H1 (cell line): ENCODE measurements at regions not wholly inside any gene's neighbourhood (a gene's known extent, or its start where the extent isn't known, plus 50 kb on each side); places are given as distances from the start of the nearest gene placed in this dataset.

Experiments
- CTCF ChIA-PET: fragments of 300-600 bp; sonication (Branson Sonifier 250); formaldehyde crosslinking; loops from one replicate; lab custom pipeline; 2021; ENCODE audit not compliant: partially characterized antibody; lab: Charles Lee
- POLR2A ChIA-PET: fragments of 300-600 bp; sonication (Branson Sonifier 250); formaldehyde crosslinking; loops from one replicate; lab custom pipeline; 2021; ENCODE audit warnings: inconsistent platforms; ENCODE audit not compliant: partially characterized antibody; lab: Charles Lee
- DNase-seq, 2 experiments: peaks; one replicate each; pipeline versions ENCODE4 v3.0.0 to v3.0.0-alpha.2; 2010 to 2022; ENCODE audit warnings: low spot score in 2 of 2, low read depth in 1 of 2, mixed read lengths in 1 of 2
- FAIRE-seq: peaks from 2 replicates; lab custom pipeline; 2011; peaks lifted over from hg19 to GRCh38; lab: Jason Lieb, UNC
- H2AFZ ChIP-seq: 2 replicates; pipeline ENCODE4 v1.8.1; 2012; ENCODE audit warnings: low read length, inconsistent platforms
- H2AK5ac ChIP-seq: 2 replicates; pipeline ENCODE4 v1.6.1; 2013; ENCODE audit warnings: low read depth, low read length
- H2BK120ac ChIP-seq: replicated peaks from 2 replicates; pipeline ENCODE3; 2013; ENCODE audit warnings: low read depth, low read length, inconsistent platforms
- H2BK12ac ChIP-seq: 2 replicates; pipeline ENCODE4 v1.6.1; 2013; ENCODE audit warnings: low read depth, low read length
- H2BK15ac ChIP-seq: 2 replicates; pipeline ENCODE4 v1.6.1; 2013; ENCODE audit warnings: low read length
- H2BK20ac ChIP-seq: 2 replicates; pipeline ENCODE4 v1.6.1; 2013; ENCODE audit warnings: low read length
- H2BK5ac ChIP-seq: 2 replicates; pipeline ENCODE4 v1.6.1; 2013; ENCODE audit warnings: low read depth, low read length
- H3K14ac ChIP-seq: 2 replicates; pipeline ENCODE4 v1.6.1; 2013; ENCODE audit warnings: inconsistent platforms; ENCODE audit not compliant: insufficient read length
- H3K18ac ChIP-seq: 2 replicates; pipeline ENCODE4 v1.6.1; 2013; ENCODE audit warnings: low read length; ENCODE audit errors: extremely low read depth
- H3K23ac ChIP-seq: 2 replicates; pipeline ENCODE4 v1.6.1; 2013; ENCODE audit warnings: inconsistent platforms; ENCODE audit not compliant: insufficient read length
- H3K23me2 ChIP-seq: 2 replicates; pipeline ENCODE4 v1.6.1; 2013; ENCODE audit warnings: low read depth, low read length
- H3K27ac ChIP-seq: 2 replicates; pipeline ENCODE4 v1.6.1; 2011; ENCODE audit warnings: low read depth, low read length, inconsistent platforms
- H3K27me3 ChIP-seq, 4 experiments: replicated peaks in 1 of 4; 1 replicate in 1 of 4; 2 replicates in 3 of 4; pipeline versions ENCODE4 v1.6.1 to v1.8.1; 2011 to 2013; ENCODE audit warnings: low read length in 3 of 4, mild to moderate bottlenecking in 3 of 4, inconsistent platforms in 2 of 4, mixed read lengths in 2 of 4, moderate library complexity in 1 of 4; ENCODE audit not compliant: control insufficient read depth in 3 of 4, insufficient read depth in 3 of 4; ENCODE audit errors: extremely low read depth in 1 of 4
- H3K36me3 ChIP-seq, 4 experiments: 2 replicates each; pipeline versions ENCODE4 v1.6.1 to v1.8.1; 2011 to 2013; ENCODE audit warnings: mild to moderate bottlenecking in 4 of 4, low read length in 3 of 4, moderate library complexity in 2 of 4, control low read depth in 1 of 4, inconsistent platforms in 1 of 4; ENCODE audit not compliant: insufficient read depth in 4 of 4, control insufficient read depth in 2 of 4
- H3K4ac ChIP-seq: replicated peaks from 2 replicates; pipeline ENCODE3; 2013; ENCODE audit warnings: low read length, low read depth, mixed read lengths, inconsistent platforms; ENCODE audit not compliant: insufficient read length
- H3K4me1 ChIP-seq, 4 experiments: replicated peaks in 1 of 4; 1 replicate in 1 of 4; 2 replicates in 3 of 4; pipeline versions ENCODE4 v1.6.1 to v1.8.1; 2011 to 2013; ENCODE audit warnings: low read length in 3 of 4, inconsistent platforms in 2 of 4, mixed read lengths in 1 of 4; ENCODE audit not compliant: insufficient read depth in 4 of 4, control insufficient read depth in 3 of 4
- H3K4me2 ChIP-seq, 2 experiments: 2 replicates each; pipeline versions ENCODE4 v1.6.1 to v1.8.1; 2011 to 2013; ENCODE audit warnings: low read depth in 2 of 2, low read length in 2 of 2, control low read depth in 1 of 2, inconsistent platforms in 1 of 2, mild to moderate bottlenecking in 1 of 2; ENCODE audit not compliant: insufficient read depth in 1 of 2
- H3K4me3 ChIP-seq, 4 experiments: fragments of 200-600, 300-600 bp in 1 of 4; sonication (generic), shearing (Covaris generic), sonication (Bioruptor Twin) in 1 of 4; 2 replicates each; pipeline versions ENCODE4 v1.5.1 to v1.8.1; 2011 to 2016; ENCODE audit warnings: low read length in 4 of 4, low read depth in 3 of 4, control low read depth in 2 of 4, inconsistent platforms in 2 of 4, mild to moderate bottlenecking in 2 of 4, mixed read lengths in 1 of 4, moderate library complexity in 1 of 4; ENCODE audit not compliant: insufficient read depth in 2 of 4; ENCODE audit errors: extremely low read depth in 1 of 4
- H3K56ac ChIP-seq: replicated peaks from 2 replicates; pipeline ENCODE3; 2013; ENCODE audit warnings: low read depth, mild to moderate bottlenecking, mixed read lengths, low read length, inconsistent platforms; ENCODE audit not compliant: insufficient read length
- H3K79me1 ChIP-seq: 2 replicates; pipeline ENCODE4 v1.6.1; 2013; ENCODE audit warnings: low read depth, low read length, control low read depth
- H3K79me2 ChIP-seq, 2 experiments: 2 replicates each; pipeline versions ENCODE4 v1.6.1 to v1.8.1; 2012 to 2013; ENCODE audit warnings: low read length in 2 of 2, mild to moderate bottlenecking in 2 of 2, inconsistent platforms in 1 of 2; ENCODE audit not compliant: insufficient read depth in 2 of 2, control insufficient read depth in 1 of 2
- H3K9ac ChIP-seq, 4 experiments: replicated peaks in 1 of 4; 1 replicate in 1 of 4; 2 replicates in 3 of 4; pipeline versions ENCODE4 v1.6.1 to v1.8.1; 2011 to 2013; ENCODE audit warnings: low read depth in 3 of 4, low read length in 3 of 4, control low read depth in 2 of 4, mild to moderate bottlenecking in 2 of 4, moderate library complexity in 2 of 4, inconsistent platforms in 1 of 4; ENCODE audit errors: extremely low read depth in 1 of 4
- H3K9me3 ChIP-seq, 2 experiments: 2 replicates each; pipeline versions ENCODE4 v1.6.1 to v1.8.1; 2012 to 2013; ENCODE audit warnings: mild to moderate bottlenecking in 2 of 2, moderate library complexity in 2 of 2, control low read depth in 1 of 2, inconsistent platforms in 1 of 2, low read depth in 1 of 2, low read length in 1 of 2, mixed read lengths in 1 of 2; ENCODE audit not compliant: insufficient read depth in 2 of 2
- H4K20me1 ChIP-seq, 2 experiments: replicated peaks in 1 of 2; 2 replicates each; pipeline versions ENCODE3 to v1.8.1; 2011 to 2013; ENCODE audit warnings: inconsistent platforms in 2 of 2, low read length in 2 of 2, mild to moderate bottlenecking in 1 of 2; ENCODE audit not compliant: insufficient read depth in 2 of 2, control insufficient read depth in 1 of 2
- H4K5ac ChIP-seq: 2 replicates; pipeline ENCODE4 v1.6.1; 2013; ENCODE audit warnings: low read length, low read depth, mixed read lengths, inconsistent platforms; ENCODE audit not compliant: insufficient read length
- H4K8ac ChIP-seq: 2 replicates; pipeline ENCODE4 v1.8.0; 2013; ENCODE audit warnings: mild to moderate bottlenecking, moderate library complexity, low read length, inconsistent platforms; ENCODE audit not compliant: insufficient read depth; ENCODE audit errors: extremely low read depth
- H4K91ac ChIP-seq: replicated peaks from 2 replicates; pipeline ENCODE3; 2013; ENCODE audit warnings: low read length, mixed read lengths, inconsistent platforms; ENCODE audit not compliant: insufficient read length
- ASH2L ChIP-seq: fragments of 200-600, 300-600 bp; sonication (generic); IDR thresholded peaks from one replicate; pipeline ENCODE4 v1.7.1; 2017; ENCODE audit warnings: low read length
- CREB1 ChIP-seq: IDR thresholded peaks from 2 replicates; pipeline ENCODE4 v1.6.1; 2012; ENCODE audit warnings: inconsistent platforms
- EP300 ChIP-seq, 2 experiments: IDR thresholded peaks; 1 replicate in 1 of 2; 2 replicates in 1 of 2; pipeline ENCODE4 v1.6.1; 2011 to 2012; ENCODE audit warnings: low read depth in 2 of 2, low read length in 2 of 2, mild to moderate bottlenecking in 2 of 2, borderline replicate concordance in 1 of 2, inconsistent platforms in 1 of 2, moderate library complexity in 1 of 2
- KDM1A ChIP-seq: fragments of 200-600, 300-600 bp; sonication (generic); IDR thresholded peaks from 2 replicates; pipeline ENCODE4 v1.7.1; 2016; ENCODE audit warnings: mild to moderate bottlenecking, low read length, borderline replicate concordance
- NANOG ChIP-seq: IDR thresholded peaks from 2 replicates; pipeline ENCODE4 v1.6.1; 2011; ENCODE audit warnings: low read length, low read depth, mild to moderate bottlenecking, inconsistent platforms; ENCODE audit not compliant: insufficient read depth, poor library complexity, severe bottlenecking
- NRF1 ChIP-seq: IDR thresholded peaks from 2 replicates; pipeline ENCODE4 v1.6.1; 2011; ENCODE audit warnings: mild to moderate bottlenecking, low read depth, low read length, improper control_type of control experiment
- SAP30 ChIP-seq: fragments of 300-600 bp; sonication (generic); IDR thresholded peaks from 2 replicates; pipeline ENCODE4 v1.7.1; 2012; ENCODE audit warnings: low read length, moderate library complexity, mild to moderate bottlenecking, inconsistent platforms; ENCODE audit not compliant: insufficient read depth, insufficient replicate concordance
- SP2 ChIP-seq: IDR thresholded peaks from 2 replicates; pipeline ENCODE4 v1.6.1; 2012; ENCODE audit warnings: mild to moderate bottlenecking, low read length, inconsistent platforms
- SUZ12 ChIP-seq: fragments of 200-600 bp; sonication (generic); IDR thresholded peaks from 2 replicates; pipeline ENCODE4 v1.6.1; 2012; ENCODE audit warnings: mild to moderate bottlenecking, inconsistent platforms, low read length, moderate library complexity, mixed read lengths
- WGBS, 2 experiments: shearing (Covaris generic) in 1 of 2; methylation state at CpG; one replicate each; pipeline versions ENCODE4 v1.1.6 to v1.1.7; 2013 to 2015; ENCODE audit warnings: low lambda C conversion rate in 2 of 2, mixed read lengths in 2 of 2, inconsistent platforms in 1 of 2, low coverage in 1 of 2, missing lambda C conversion rate in 1 of 2; ENCODE audit not compliant: insufficient replicate concordance in 2 of 2, insufficient coverage in 1 of 2, insufficient read length in 1 of 2; ENCODE audit errors: extremely low coverage in 1 of 2, missing lambda C conversion rate in 1 of 2; 5-methylcytosine and 5-hydroxymethylcytosine counted together
- TF ChIP-seq, protein P1 (sequence below): IDR thresholded peaks from 2 replicates; pipeline ENCODE4 v1.6.1; 2012; ENCODE audit warnings: low read length, inconsistent platforms

DNA sequence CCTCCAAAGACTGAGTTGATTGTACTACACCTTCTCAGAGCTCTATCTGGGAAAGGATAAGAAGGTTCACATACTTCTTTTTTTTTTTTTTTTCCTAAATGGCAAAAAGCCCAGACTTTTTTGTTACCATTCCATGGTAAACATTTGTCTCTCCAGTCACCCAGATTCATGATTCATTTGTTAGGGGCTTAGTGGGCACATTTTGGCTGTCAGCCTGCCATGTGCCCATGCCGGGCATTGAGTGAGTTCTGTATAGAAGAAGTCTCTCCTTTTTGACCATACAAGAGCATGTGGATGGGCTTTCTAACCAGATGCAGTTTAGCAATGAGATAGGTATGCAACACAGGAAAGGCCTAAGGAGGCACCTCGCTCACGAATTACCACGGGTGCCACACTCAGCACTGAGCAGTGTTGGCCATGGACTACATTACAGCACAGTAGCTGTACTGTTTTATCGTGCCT is 447.5 kb upstream of the HSF2 start:
- Histone ChIP-seq H3K4ac (no peak overlapping the region), H3K4me2 (no peak overlapping the region), H2AK5ac (no peak overlapping the region), H2BK20ac (no peak overlapping the region), H3K23ac (no peak overlapping the region), H4K20me1 (no peaks in the 10 kb centered on the region), H4K91ac (no peak overlapping the region), H3K4me1 (no peaks in the 10 kb centered on the region), H3K4me3 (no peak overlapping the region), H3K18ac (no peak overlapping the region), H2BK12ac (no peak overlapping the region), H3K9ac (no peak overlapping the region), H3K79me1 (no peaks in the 10 kb centered on the region), H3K56ac (no peak overlapping the region), H4K8ac (no peak overlapping the region), H2BK15ac (no peak overlapping the region), H3K23me2 (no peaks in the 10 kb centered on the region), H2AFZ (0 out of 2 replicates have a peak overlapping the region, but pooled peaks have one; percentile 16), H3K27ac (no peak overlapping the region), H3K79me2 (no peaks in the 10 kb centered on the region), H4K5ac (no peak overlapping the region), H3K14ac (no peak overlapping the region), H3K36me3 (no peaks in the 10 kb centered on the region), H2BK5ac (no peak overlapping the region), H3K27me3 (no peaks in the 10 kb centered on the region), H2BK120ac (no peak overlapping the region), H3K9me3 (peaks cover 5 to 7% of the 10 kb centered on the region in 2 experiments; a peak in 2 of 4 replicates)
- FAIRE-seq = no peak
- no peak for DNase-seq
- POLR2A ChIA-PET = no interaction called here
- TF ChIP-seq ASH2L (no peak), NANOG (no peak), SUZ12 (no peak), CREB1 (no peak), EP300 (IDR thresholded peaks at IDR 0.05; ENCODE audit: borderline replicate concordance in 1 of 2, low read depth in 2 of 2, low read length in 2 of 2) (no peak), KDM1A (no peak), NRF1 (no peak), SAP30 (no peak), SP2 (no peak)
- TF ChIP-seq, protein P1, sequence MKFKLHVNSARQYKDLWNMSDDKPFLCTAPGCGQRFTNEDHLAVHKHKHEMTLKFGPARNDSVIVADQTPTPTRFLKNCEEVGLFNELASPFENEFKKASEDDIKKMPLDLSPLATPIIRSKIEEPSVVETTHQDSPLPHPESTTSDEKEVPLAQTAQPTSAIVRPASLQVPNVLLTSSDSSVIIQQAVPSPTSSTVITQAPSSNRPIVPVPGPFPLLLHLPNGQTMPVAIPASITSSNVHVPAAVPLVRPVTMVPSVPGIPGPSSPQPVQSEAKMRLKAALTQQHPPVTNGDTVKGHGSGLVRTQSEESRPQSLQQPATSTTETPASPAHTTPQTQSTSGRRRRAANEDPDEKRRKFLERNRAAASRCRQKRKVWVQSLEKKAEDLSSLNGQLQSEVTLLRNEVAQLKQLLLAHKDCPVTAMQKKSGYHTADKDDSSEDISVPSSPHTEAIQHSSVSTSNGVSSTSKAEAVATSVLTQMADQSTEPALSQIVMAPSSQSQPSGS = no peak
- 91% methylated on average over 5 of the region's 5 CpGs; no CpG with 5 or more reads in 1 of the 2 experiments for WGBS, 2 experiments
- CTCF ChIA-PET = interaction anchor here (0.6 kb wide), 1 partner anchor 540 kb away, joined by 3 read pairs; no protein-coding TSS in a partner anchor
